ENCODE measurements at regions not wholly inside any gene's neighbourhood (a gene's known extent, or its start where the extent isn't known, plus 50 kb on each side); places are given as distances from the start of the nearest gene placed in this dataset.

- no peak for DNase-seq (ENCODE audit: low read depth)
Observed at GRCh38 chr2:111689941-111690340, 194.1 kb downstream of the ANAPC1 start.

GRCh38 chr2:111691164-111691875 lies 192.7 kb downstream of the ANAPC1 start:
- DNase-seq (ENCODE audit: low read depth) = no peak
- no peak for TF ChIP-seq CTCF (conservative IDR thresholded peaks at IDR 0.05; ENCODE audit: low read depth, low read length)
- no peak overlapping the region for H3K4me3 ChIP-seq (ENCODE audit: low read depth, low read length)

More at GRCh38 chr2:111689941-111690340, 194.1 kb downstream of the ANAPC1 start:
- no peak for TF ChIP-seq CTCF (conservative IDR thresholded peaks at IDR 0.05; ENCODE audit: low read depth, low read length)
- no peak overlapping the region for H3K4me3 ChIP-seq (ENCODE audit: low read depth, low read length)

- TF ChIP-seq CTCF (conservative IDR thresholded peaks at IDR 0.05; ENCODE audit: low read depth, low read length) = no peak
- H3K4me3 ChIP-seq (ENCODE audit: low read depth, low read length) = no peak overlapping the region
- no peak for DNase-seq (ENCODE audit: low read depth)
Observed at GRCh38 chr2:111692311-111692710, 191.7 kb downstream of the ANAPC1 start.

- no peak overlapping the region for H3K4me3 ChIP-seq (ENCODE audit: low read depth, low read length)
Observed at GRCh38 chr2:111694700-111695101, 189.3 kb downstream of the ANAPC1 start.

GRCh38 chr2:111695441-111696007 lies 188.5 kb downstream of the ANAPC1 start:
- H3K4me3 ChIP-seq (ENCODE audit: low read depth, low read length) = no peak overlapping the region
- no peak for DNase-seq (ENCODE audit: low read depth)
- TF ChIP-seq CTCF (conservative IDR thresholded peaks at IDR 0.05; ENCODE audit: low read depth, low read length) = no peak

More at GRCh38 chr2:111694700-111695101, 189.3 kb downstream of the ANAPC1 start:
- TF ChIP-seq CTCF (conservative IDR thresholded peaks at IDR 0.05; ENCODE audit: low read depth, low read length) = no peak
- DNase-seq (ENCODE audit: low read depth) = no peak

- no peak for TF ChIP-seq CTCF (conservative IDR thresholded peaks at IDR 0.05; ENCODE audit: low read depth, low read length)
- DNase-seq (ENCODE audit: low read depth) = no peak
- no peak overlapping the region for H3K4me3 ChIP-seq (ENCODE audit: low read depth, low read length)
Observed at GRCh38 chr2:111696226-111696625, 187.8 kb downstream of the ANAPC1 start.

- no peak for TF ChIP-seq CTCF (conservative IDR thresholded peaks at IDR 0.05; ENCODE audit: low read depth, low read length)
- DNase-seq (ENCODE audit: low read depth) = no peak
Observed at GRCh38 chr2:111697560-111697959, 186.4 kb downstream of the ANAPC1 start.

More at GRCh38 chr2:111697560-111697959, 186.4 kb downstream of the ANAPC1 start:
- H3K4me3 ChIP-seq (ENCODE audit: low read depth, low read length) = no peak overlapping the region

All from epithelial cell of proximal tubule (primary cell).